ENCODE measurements at regions not wholly inside any gene's neighbourhood (a gene's known extent, or its start where the extent isn't known, plus 50 kb on each side); places are given as distances from the start of the nearest gene placed in this dataset.
"Not testable (repeated sequence)": the region's sequence is repeated elsewhere in the genome, so short reads cannot be mapped to it uniquely, and the experiment has no call there.

DNA sequence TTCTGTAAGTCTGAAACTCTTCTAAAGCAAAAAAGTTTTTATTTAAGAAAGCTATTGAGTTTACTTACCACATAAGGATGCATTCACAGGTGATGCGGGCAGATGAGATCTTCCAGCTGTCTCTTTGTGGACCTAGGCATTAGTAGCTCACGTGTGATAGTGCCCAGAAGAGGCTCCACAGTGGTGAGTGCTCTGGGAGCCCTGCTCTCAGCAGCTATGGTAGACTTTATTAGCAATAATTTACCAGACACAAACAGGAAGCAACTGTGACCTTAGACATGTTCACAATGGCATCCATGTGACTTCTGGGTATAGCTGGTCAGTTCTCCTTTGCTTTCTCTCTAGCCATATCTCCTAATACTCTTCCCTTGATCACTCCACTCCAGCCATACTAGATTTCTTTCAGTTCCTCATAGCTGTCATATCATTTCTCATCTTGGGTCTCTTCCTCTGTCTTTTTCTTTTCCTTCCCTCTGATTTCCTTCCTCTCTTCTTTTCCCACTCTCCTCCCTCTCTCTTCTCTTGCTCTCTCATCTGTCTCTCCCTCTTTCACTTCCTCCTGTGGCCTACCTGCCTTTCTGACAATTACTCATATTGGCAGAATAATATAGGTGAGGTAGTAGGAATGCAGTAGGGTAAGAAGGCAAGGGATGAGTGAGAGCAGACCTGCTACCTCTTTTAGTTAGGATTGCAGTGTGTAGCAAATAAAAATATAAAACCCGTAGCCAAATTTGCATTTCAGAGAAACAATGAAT is 75.2 kb upstream of the SCAF11 start:
- Histone ChIP-seq H3K9me3 (replicated peaks in 1 of 2; ENCODE audit: control insufficient read depth in 1 of 2, insufficient read depth in 1 of 2, low read length in 2 of 2) (no peaks in the 10 kb centered on the region), H3K4me3 (replicated peaks in 1 of 3; ENCODE audit: low read depth in 2 of 3, low read length in 3 of 3) (no peak overlapping the region), H3K27me3 (ENCODE audit: control insufficient read depth in 2 of 2, insufficient read depth in 2 of 2, low read length in 2 of 2) (no peaks in the 10 kb centered on the region), H3K4me1 (ENCODE audit: control insufficient read depth in 1 of 2, insufficient read depth in 2 of 2, low read length in 2 of 2) (no peaks in the 10 kb centered on the region), H2AFZ (ENCODE audit: insufficient read depth, low read depth, low read length, poor library complexity, severe bottlenecking) (no peak overlapping the region), H3K4me2 (replicated peaks; ENCODE audit: extremely low read depth, low read length, poor library complexity, severe bottlenecking) (no peak overlapping the region), H4K20me1 (ENCODE audit: insufficient read depth, low read length) (no peaks in the 10 kb centered on the region), H3K27ac (ENCODE audit: low read depth in 1 of 2, low read length in 2 of 2) (no peak overlapping the region), H3K79me2 (ENCODE audit: insufficient read depth, low read length) (no peaks in the 10 kb centered on the region), H3K36me3 (replicated peaks in 1 of 2; ENCODE audit: control insufficient read depth in 1 of 2, insufficient read depth in 2 of 2, low read length in 2 of 2) (no peaks in the 10 kb centered on the region), H3K9ac (ENCODE audit: insufficient read depth, low read length, poor library complexity, severe bottlenecking) (no peak overlapping the region)
- TF ChIP-seq, protein P1, sequence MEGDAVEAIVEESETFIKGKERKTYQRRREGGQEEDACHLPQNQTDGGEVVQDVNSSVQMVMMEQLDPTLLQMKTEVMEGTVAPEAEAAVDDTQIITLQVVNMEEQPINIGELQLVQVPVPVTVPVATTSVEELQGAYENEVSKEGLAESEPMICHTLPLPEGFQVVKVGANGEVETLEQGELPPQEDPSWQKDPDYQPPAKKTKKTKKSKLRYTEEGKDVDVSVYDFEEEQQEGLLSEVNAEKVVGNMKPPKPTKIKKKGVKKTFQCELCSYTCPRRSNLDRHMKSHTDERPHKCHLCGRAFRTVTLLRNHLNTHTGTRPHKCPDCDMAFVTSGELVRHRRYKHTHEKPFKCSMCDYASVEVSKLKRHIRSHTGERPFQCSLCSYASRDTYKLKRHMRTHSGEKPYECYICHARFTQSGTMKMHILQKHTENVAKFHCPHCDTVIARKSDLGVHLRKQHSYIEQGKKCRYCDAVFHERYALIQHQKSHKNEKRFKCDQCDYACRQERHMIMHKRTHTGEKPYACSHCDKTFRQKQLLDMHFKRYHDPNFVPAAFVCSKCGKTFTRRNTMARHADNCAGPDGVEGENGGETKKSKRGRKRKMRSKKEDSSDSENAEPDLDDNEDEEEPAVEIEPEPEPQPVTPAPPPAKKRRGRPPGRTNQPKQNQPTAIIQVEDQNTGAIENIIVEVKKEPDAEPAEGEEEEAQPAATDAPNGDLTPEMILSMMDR (IDR thresholded peaks at IDR 0.05) = no peak
- no peak overlapping the region for H3K27ac Mint-ChIP-seq
- intact Hi-C loops (cut with micrococcal nuclease) = no loop called here
- no peak overlapping the region for H3K4me3 Mint-ChIP-seq
- 86% methylated on average over 1 of the region's 3 CpGs for WGBS (ENCODE audit: insufficient coverage)
- H3K36me3 Mint-ChIP-seq = no peaks in the 10 kb centered on the region
- peaks cover 0 to 6% (median 0%) of the 10 kb centered on the region in 7 donors for H3K9me3 Mint-ChIP-seq
- H3K4me1 Mint-ChIP-seq = peaks cover 2% of the 10 kb centered on the region
- no peak for DNase-seq
- peaks cover 0 to 7% (median 0%) of the 10 kb centered on the region in 3 donors for H3K27me3 Mint-ChIP-seq (ENCODE audit: low read depth in 3 of 3)

DNA sequence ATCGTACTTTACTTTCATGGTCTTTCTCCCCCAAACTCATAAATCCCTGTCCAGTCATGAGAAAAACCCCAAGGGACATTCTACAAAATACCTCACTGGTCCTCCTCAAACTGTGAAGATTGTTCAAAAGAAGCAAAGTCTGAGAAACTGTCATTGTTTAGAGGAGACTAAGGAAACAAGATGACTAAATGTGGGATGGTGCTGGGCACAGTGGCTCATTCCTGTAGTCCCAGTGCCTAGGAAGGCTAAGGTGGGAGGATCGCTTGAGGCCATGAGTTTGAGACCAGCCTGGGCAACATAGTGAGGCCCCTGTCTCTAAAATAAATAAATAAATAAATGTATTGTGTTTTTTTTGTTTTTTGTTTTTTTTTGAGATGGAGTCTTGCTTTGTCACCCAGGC is 74.2 kb upstream of the SCAF11 start:
- Histone ChIP-seq H3K9ac (ENCODE audit: insufficient read depth, low read length, poor library complexity, severe bottlenecking) (no peak overlapping the region), H3K27ac (ENCODE audit: low read depth in 1 of 2, low read length in 2 of 2) (no peak overlapping the region), H3K36me3 (replicated peaks in 1 of 2; ENCODE audit: control insufficient read depth in 1 of 2, insufficient read depth in 2 of 2, low read length in 2 of 2) (no peaks in the 10 kb centered on the region), H4K20me1 (ENCODE audit: insufficient read depth, low read length) (no peaks in the 10 kb centered on the region), H3K79me2 (ENCODE audit: insufficient read depth, low read length) (no peaks in the 10 kb centered on the region), H3K9me3 (replicated peaks in 1 of 2; ENCODE audit: control insufficient read depth in 1 of 2, insufficient read depth in 1 of 2, low read length in 2 of 2) (no peaks in the 10 kb centered on the region), H3K4me2 (replicated peaks; ENCODE audit: extremely low read depth, low read length, poor library complexity, severe bottlenecking) (no peak overlapping the region), H2AFZ (ENCODE audit: insufficient read depth, low read depth, low read length, poor library complexity, severe bottlenecking) (no peak overlapping the region), H3K4me3 (replicated peaks in 1 of 3; ENCODE audit: low read depth in 2 of 3, low read length in 3 of 3) (no peak overlapping the region), H3K27me3 (ENCODE audit: control insufficient read depth in 2 of 2, insufficient read depth in 2 of 2, low read length in 2 of 2) (no peaks in the 10 kb centered on the region), H3K4me1 (ENCODE audit: control insufficient read depth in 1 of 2, insufficient read depth in 2 of 2, low read length in 2 of 2) (no peaks in the 10 kb centered on the region)
- WGBS (ENCODE audit: insufficient coverage) = no CpG with 5 or more reads among the region's 2 CpGs
- TF ChIP-seq, protein P1 (IDR thresholded peaks at IDR 0.05) = no peak
- no peak overlapping the region for H3K27ac Mint-ChIP-seq
- H3K9me3 Mint-ChIP-seq = peaks cover 0 to 6% (median 1%) of the 10 kb centered on the region in 7 donors
- no peaks in the 10 kb centered on the region for H3K36me3 Mint-ChIP-seq
- H3K4me3 Mint-ChIP-seq = no peak overlapping the region
- peaks cover 0 to 7% (median 0%) of the 10 kb centered on the region in 3 donors for H3K27me3 Mint-ChIP-seq (ENCODE audit: low read depth in 3 of 3)
- no peak for DNase-seq
- peaks cover 2% of the 10 kb centered on the region for H3K4me1 Mint-ChIP-seq
- intact Hi-C loops (cut with micrococcal nuclease) = no loop called here

DNA sequence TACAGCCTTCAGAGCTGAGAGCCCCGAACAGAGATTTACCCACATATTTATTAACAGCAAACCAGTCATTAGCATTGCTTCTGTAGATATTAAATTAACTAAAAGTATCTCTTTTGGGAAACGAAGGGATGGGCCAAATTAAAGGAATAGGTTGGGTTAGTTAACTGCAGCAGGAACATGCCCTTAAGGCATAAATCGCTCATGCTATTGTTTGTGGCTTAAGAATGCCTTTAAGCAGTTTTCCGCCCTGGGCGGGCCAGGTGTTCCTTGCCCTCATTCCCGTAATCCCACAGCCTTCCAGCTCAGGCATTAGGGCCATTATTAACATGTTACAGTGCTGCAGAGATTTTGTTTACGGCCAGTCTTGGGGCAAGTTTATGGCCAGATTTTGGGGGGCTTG is 68.3 kb upstream of the SCAF11 start:
- H3K27me3 Mint-ChIP-seq (ENCODE audit: low read depth in 3 of 3); H3K4me1 Mint-ChIP-seq; H3K27ac Mint-ChIP-seq; H3K27ac ChIP-seq (ENCODE audit: low read depth in 1 of 2, low read length in 2 of 2); H4K20me1 ChIP-seq (ENCODE audit: insufficient read depth, low read length); H3K4me2 ChIP-seq (replicated peaks; ENCODE audit: extremely low read depth, low read length, poor library complexity, severe bottlenecking); H3K4me1 ChIP-seq (ENCODE audit: control insufficient read depth in 1 of 2, insufficient read depth in 2 of 2, low read length in 2 of 2); intact Hi-C loops (cut with micrococcal nuclease); H3K27me3 ChIP-seq (ENCODE audit: control insufficient read depth in 2 of 2, insufficient read depth in 2 of 2, low read length in 2 of 2); DNase-seq; H3K36me3 Mint-ChIP-seq; H3K4me3 Mint-ChIP-seq; H2AFZ ChIP-seq (ENCODE audit: insufficient read depth, low read depth, low read length, poor library complexity, severe bottlenecking); H3K9ac ChIP-seq (ENCODE audit: insufficient read depth, low read length, poor library complexity, severe bottlenecking); H3K36me3 ChIP-seq (replicated peaks in 1 of 2; ENCODE audit: control insufficient read depth in 1 of 2, insufficient read depth in 2 of 2, low read length in 2 of 2); H3K79me2 ChIP-seq (ENCODE audit: insufficient read depth, low read length); H3K4me3 ChIP-seq (replicated peaks in 1 of 3; ENCODE audit: low read depth in 2 of 3, low read length in 3 of 3): not testable (repeated sequence)
- peaks cover 6 to 28% (median 13%) of the 10 kb centered on the region in 7 donors for H3K9me3 Mint-ChIP-seq
- peaks cover 0 to 11% of the 10 kb centered on the region in 2 donors for H3K9me3 ChIP-seq (replicated peaks in 1 of 2; ENCODE audit: control insufficient read depth in 1 of 2, insufficient read depth in 1 of 2, low read length in 2 of 2)
- 100% methylated on average over 3 of the region's 7 CpGs for WGBS (ENCODE audit: insufficient coverage)
